NCI-H2227 (cell line): ENCODE measurements at regions not wholly inside any gene's neighbourhood (a gene's known extent, or its start where the extent isn't known, plus 50 kb on each side); places are given as distances from the start of the nearest gene placed in this dataset.

Experiments used
- DNase-seq: peaks from one replicate; lab custom pipeline; 2025; ENCODE audit not compliant: unreplicated experiment; lab: John Stamatoyannopoulos, UW

- no peak for DNase-seq
These were observed 204.1 kb upstream of the ANK2 start for GRCh38 chr4:112845386-112845785.

GRCh38 chr4:112847045-112847444 lies 202.4 kb upstream of the ANK2 start:
- no peak for DNase-seq

- DNase-seq, result no peak
These were observed 201.7 kb upstream of the ANK2 start for GRCh38 chr4:112847781-112848180.

- DNase-seq, result no peak
These were observed 200.5 kb upstream of the ANK2 start for GRCh38 chr4:112848911-112849310.

GRCh38 chr4:112852601-112853000 lies 196.9 kb upstream of the ANK2 start:
- no peak for DNase-seq

- no peak for DNase-seq
These were observed 195.7 kb upstream of the ANK2 start for GRCh38 chr4:112853662-112854256.

GRCh38 chr4:112854420-112854819 lies 195.0 kb upstream of the ANK2 start:
- no peak for DNase-seq

GRCh38 chr4:112855058-112855457 lies 194.4 kb upstream of the ANK2 start:
- DNase-seq, result no peak

- DNase-seq, result no peak
These were observed 192.0 kb upstream of the ANK2 start for GRCh38 chr4:112857461-112857860.

GRCh38 chr4:112858751-112859150 lies 190.7 kb upstream of the ANK2 start:
- DNase-seq, result no peak

- DNase-seq, result peak; percentile 3
These were observed 189.8 kb upstream of the ANK2 start for GRCh38 chr4:112859456-112860184.

GRCh38 chr4:112860830-112861690 lies 188.4 kb upstream of the ANK2 start:
- no peak for DNase-seq

GRCh38 chr4:112861691-112862674 lies 187.5 kb upstream of the ANK2 start:
- DNase-seq, result no peak

- DNase-seq, result no peak
These were observed 184.0 kb upstream of the ANK2 start for GRCh38 chr4:112865443-112865842.

- DNase-seq, result no peak
These were observed 173.1 kb upstream of the ANK2 start for GRCh38 chr4:112876316-112876715.

- peak; percentile 11 for DNase-seq
These were observed 167.6 kb upstream of the ANK2 start for GRCh38 chr4:112881842-112882241.

- DNase-seq, result no peak
These were observed 167.2 kb upstream of the ANK2 start for GRCh38 chr4:112882286-112882685.

GRCh38 chr4:112884406-112884805 lies 165.0 kb upstream of the ANK2 start:
- no peak for DNase-seq

GRCh38 chr4:112885897-112886296 lies 163.6 kb upstream of the ANK2 start:
- no peak for DNase-seq

GRCh38 chr4:112888622-112889021 lies 160.8 kb upstream of the ANK2 start:
- no peak for DNase-seq

- no peak for DNase-seq
These were observed 160.3 kb upstream of the ANK2 start for GRCh38 chr4:112889199-112889598.
